IMR-90 (cell line): ENCODE measurements at regions not wholly inside any gene's neighbourhood (a gene's known extent, or its start where the extent isn't known, plus 50 kb on each side); places are given as distances from the start of the nearest gene placed in this dataset.
A peak's percentile ranks its signal among the peaks of the same experiment; 100 is the strongest.

ENCODE experiments used
- ATAC-seq: fragments of 200-7000 bp; cut with Tn5 transposase; 2 replicates; pipeline ENCODE4 v1.9.1; 2020; ENCODE audit warnings: low read depth, mild to moderate bottlenecking, moderate library complexity
- BruUV-seq: library from RNA; stranded (reverse); fragments of 400-500 nt; replicated peaks from 2 replicates; lab custom pipeline; 2021; lab: Mats Ljungman, UMichigan
- CTCF ChIA-PET: fragments of 300-600 bp; formaldehyde crosslinking; extraction: SDS; loops from one replicate; lab custom pipeline; 2021; ENCODE audit warnings: antibody characterized with exemption; lab: Yijun Ruan, JAX
- POLR2A ChIA-PET: fragments of 300-600 bp; sonication (Branson Sonifier 250); formaldehyde crosslinking; loops from one replicate; lab custom pipeline; 2022; ENCODE audit warnings: antibody characterized with exemption; ENCODE audit not compliant: unreplicated experiment; lab: Charles Lee
- DNase-seq: peaks from one replicate; pipeline ENCODE4 v3.0.0; 2013
- H2AFZ ChIP-seq: replicated peaks from 2 replicates; pipeline ENCODE3; 2013; ENCODE audit warnings: low read length, mild to moderate bottlenecking; ENCODE audit not compliant: poor library complexity
- H2AK5ac ChIP-seq: 2 replicates; pipeline ENCODE4 v1.6.1; 2013; ENCODE audit warnings: low read depth, low read length, inconsistent platforms
- H2AK9ac ChIP-seq: replicated peaks from 2 replicates; pipeline ENCODE3; 2013; ENCODE audit warnings: mild to moderate bottlenecking, low read depth, low read length, moderate library complexity; ENCODE audit not compliant: poor library complexity
- H2BK120ac ChIP-seq: 2 replicates; pipeline ENCODE4 v1.6.1; 2013; ENCODE audit warnings: low read depth, low read length, inconsistent platforms
- H2BK15ac ChIP-seq: 3 replicates; pipeline ENCODE4 v1.6.1; 2013; ENCODE audit warnings: low read depth, low read length, inconsistent platforms
- H2BK20ac ChIP-seq: 2 replicates; pipeline ENCODE4 v1.6.1; 2013; ENCODE audit warnings: low read depth, mild to moderate bottlenecking, inconsistent platforms, low read length, moderate library complexity
- H2BK5ac ChIP-seq: 2 replicates; pipeline ENCODE4 v1.6.1; 2013; ENCODE audit warnings: mild to moderate bottlenecking, low read depth, low read length, inconsistent platforms; ENCODE audit not compliant: poor library complexity, severe bottlenecking
- H3K14ac ChIP-seq: replicated peaks from 2 replicates; pipeline ENCODE4 v1.6.1; 2013; ENCODE audit warnings: low read depth, low read length, inconsistent platforms
- H3K18ac ChIP-seq: 2 replicates; pipeline ENCODE4 v1.6.1; 2013; ENCODE audit warnings: low read depth, low read length, control low read depth
- H3K23ac ChIP-seq: 2 replicates; pipeline ENCODE4 v1.6.1; 2013; ENCODE audit warnings: low read depth, low read length, inconsistent platforms
- H3K27ac ChIP-seq: 2 replicates; pipeline ENCODE4 v1.5.1; 2013; ENCODE audit warnings: mild to moderate bottlenecking, control low read depth, low read length; ENCODE audit not compliant: insufficient read depth
- H3K27me3 ChIP-seq: 2 replicates; pipeline ENCODE4 v1.6.1; 2013; ENCODE audit warnings: low read length; ENCODE audit not compliant: control insufficient read depth, insufficient read depth
- H3K36me3 ChIP-seq: 2 replicates; pipeline ENCODE4 v1.6.1; 2013; ENCODE audit warnings: low read length, mixed read lengths; ENCODE audit not compliant: control insufficient read depth, insufficient read depth
- H3K4ac ChIP-seq: 2 replicates; pipeline ENCODE4 v1.6.1; 2013; ENCODE audit warnings: low read depth, low read length, inconsistent platforms
- H3K4me1 ChIP-seq: 2 replicates; pipeline ENCODE4 v1.6.1; 2013; ENCODE audit warnings: low read length, mixed read lengths; ENCODE audit not compliant: control insufficient read depth, insufficient read depth
- H3K4me2 ChIP-seq: 2 replicates; pipeline ENCODE4 v1.6.1; 2013; ENCODE audit warnings: low read depth, mild to moderate bottlenecking, control low read depth, low read length, moderate library complexity
- H3K4me3 ChIP-seq: 2 replicates; pipeline ENCODE4 v1.5.1; 2013; ENCODE audit warnings: low read depth, mild to moderate bottlenecking, control low read depth, low read length, moderate library complexity; ENCODE audit not compliant: insufficient read depth
- H3K56ac ChIP-seq: 2 replicates; pipeline ENCODE4 v1.6.1; 2013; ENCODE audit warnings: low read length, inconsistent platforms; ENCODE audit not compliant: insufficient read depth; ENCODE audit errors: extremely low read depth
- H3K79me1 ChIP-seq, 2 experiments: 2 replicates each; pipeline ENCODE4 v1.6.1; 2013; ENCODE audit warnings: low read length in 2 of 2, inconsistent platforms in 1 of 2, low read depth in 1 of 2
- H3K9ac ChIP-seq: 2 replicates; pipeline ENCODE4 v1.6.1; 2013; ENCODE audit warnings: low read depth, low read length, control low read depth
- H3K9me1 ChIP-seq: 2 replicates; pipeline ENCODE4 v1.6.1; 2013; ENCODE audit warnings: low read length, inconsistent platforms; ENCODE audit not compliant: insufficient read depth
- H3K9me3 ChIP-seq: 2 replicates; pipeline ENCODE4 v1.6.1; 2013; ENCODE audit warnings: low read length; ENCODE audit not compliant: control insufficient read depth, insufficient read depth
- H4K20me1 ChIP-seq: 2 replicates; pipeline ENCODE4 v1.6.1; 2013; ENCODE audit warnings: low read length, inconsistent platforms; ENCODE audit not compliant: insufficient read depth
- H4K5ac ChIP-seq: 2 replicates; pipeline ENCODE4 v1.6.1; 2013; ENCODE audit warnings: mild to moderate bottlenecking, low read depth, low read length, control low read depth
- H4K8ac ChIP-seq, 2 experiments: 2 replicates each; pipeline ENCODE4 v1.6.1; 2013; ENCODE audit warnings: low read depth in 2 of 2, low read length in 2 of 2, control low read depth in 1 of 2, inconsistent platforms in 1 of 2
- H4K91ac ChIP-seq: 2 replicates; pipeline ENCODE4 v1.6.1; 2013; ENCODE audit warnings: low read depth, low read length, inconsistent platforms; ENCODE audit not compliant: insufficient read depth
- ELK1 ChIP-seq: fragments of 150-350 bp; IDR thresholded peaks from 2 replicates; pipeline ENCODE4 v1.6.1; 2016; ENCODE audit warnings: low read depth, mild to moderate bottlenecking, low read length, moderate library complexity, borderline replicate concordance
- MAFK ChIP-seq: IDR thresholded peaks from 2 replicates; pipeline ENCODE4 v1.6.1; 2012; ENCODE audit warnings: low read depth, low read length, improper control_type of control experiment
- MAZ ChIP-seq: IDR thresholded peaks from 2 replicates; pipeline ENCODE4 v1.6.1; 2012; ENCODE audit warnings: low read depth, mild to moderate bottlenecking, low read length, improper control_type of control experiment, moderate library complexity, borderline replicate concordance
- MXI1 ChIP-seq: IDR thresholded peaks from 2 replicates; pipeline ENCODE4 v1.6.1; 2012; ENCODE audit warnings: low read depth, mild to moderate bottlenecking, low read length, moderate library complexity, borderline replicate concordance
- NFE2L2 ChIP-seq: fragments of 150-350 bp; IDR thresholded peaks from 2 replicates; pipeline ENCODE4 v1.6.1; 2016; ENCODE audit warnings: low read depth, mild to moderate bottlenecking, low read length
- POLR2A ChIP-seq: IDR thresholded peaks from 2 replicates; pipeline ENCODE4 v1.6.1; 2012; ENCODE audit warnings: mild to moderate bottlenecking, low read depth, low read length
- RAD21 ChIP-seq: IDR thresholded peaks from 2 replicates; pipeline ENCODE4 v1.6.1; 2012; ENCODE audit warnings: low read length, improper control_type of control experiment
- RCOR1 ChIP-seq: IDR thresholded peaks from 2 replicates; pipeline ENCODE4 v1.6.1; 2012; ENCODE audit warnings: mild to moderate bottlenecking, low read length, improper control_type of control experiment; ENCODE audit not compliant: insufficient replicate concordance
- RFX5 ChIP-seq: IDR thresholded peaks from 2 replicates; pipeline ENCODE4 v1.8.0; 2012; ENCODE audit warnings: low read depth, mild to moderate bottlenecking, low read length, moderate library complexity
- USF2 ChIP-seq: fragments of 150-350 bp; IDR thresholded peaks from 2 replicates; pipeline ENCODE4 v1.6.1; 2017; ENCODE audit warnings: mild to moderate bottlenecking, antibody characterized with exemption, low read length, low read depth
- WGBS, 2 experiments: methylation state at CpG; one replicate each; pipeline versions ENCODE4 v1.1.5 to v1.1.7; 2013; ENCODE audit warnings: missing lambda C conversion rate in 2 of 2; ENCODE audit not compliant: insufficient read length in 1 of 2; ENCODE audit errors: extremely low coverage in 2 of 2; 5-methylcytosine and 5-hydroxymethylcytosine counted together
- dilution Hi-C: fragments of 300-500 bp; cut with HindIII; formaldehyde crosslinking; loops from one replicate; pipeline ENCODE4 v1.14.3; 2018; ENCODE audit warnings: low sequenced_read_pairs; ENCODE audit not compliant: unreplicated experiment
- in situ Hi-C: fragments of 300-500 bp; cut with MboI; formaldehyde crosslinking; loops from 3 replicates; pipeline ENCODE4 v1.14.3; 2019; ENCODE audit warnings: low sequenced_read_pairs, inconsistent platforms, mixed read lengths
- intact Hi-C: fragments of 100-400 bp; cut with micrococcal nuclease; formaldehyde crosslinking; loops from 2 replicates; pipeline ENCODE4 v1.10.0; 2022

- Histone ChIP-seq H2AK9ac (no peak overlapping the region), H3K4ac (no peak overlapping the region), H3K56ac (no peak overlapping the region), H2BK120ac (no peak overlapping the region), H4K8ac (no peak overlapping the region), H3K79me1 (no peaks in the 10 kb centered on the region), H2AK5ac (no peak overlapping the region), H3K4me2 (no peak overlapping the region), H3K23ac (no peak overlapping the region), H2BK15ac (no peak overlapping the region), H3K4me1 (peaks cover 3% of the 10 kb centered on the region; the same call in 1 of the 2 replicates), H3K14ac (no peak overlapping the region), H4K5ac (no peak overlapping the region), H3K36me3 (no peaks in the 10 kb centered on the region), H3K4me3 (no peak overlapping the region), H3K9me1 (no peaks in the 10 kb centered on the region), H2BK20ac (no peak overlapping the region), H2AFZ (no peak overlapping the region), H3K18ac (no peak overlapping the region), H3K27ac (no peak overlapping the region), H4K20me1 (no peaks in the 10 kb centered on the region), H3K9ac (no peak overlapping the region), H4K91ac (no peak overlapping the region), H3K9me3 (no peaks in the 10 kb centered on the region), H2BK5ac (no peak overlapping the region), H3K27me3 (peaks cover 12% of the 10 kb centered on the region; the same call in 1 of the 2 replicates)
- dilution Hi-C loops (no loop called here), in situ Hi-C loops (no loop called here), intact Hi-C loops (no loop called here)
- TF ChIP-seq ELK1, result no peak
- TF ChIP-seq POLR2A, result no peak
- TF ChIP-seq MXI1, result no peak
- TF ChIP-seq NFE2L2, result no peak
- no peak for TF ChIP-seq MAFK
- no peak for TF ChIP-seq RCOR1
- TF ChIP-seq MAZ, result no peak
- no peak for TF ChIP-seq RAD21
- no peak for TF ChIP-seq RFX5
- no peak for TF ChIP-seq USF2
- peak; percentile 66 for ATAC-seq
- DNase-seq, result no peak
- CTCF ChIA-PET, result no interaction called here
- POLR2A ChIA-PET, result no interaction called here
- BruUV-seq, result no TSS peak
- WGBS, 2 experiments, result 24% methylated on average over 5 of the region's 15 CpGs; no CpG with 5 or more reads in 1 of the 2 experiments
Observed at GRCh38 chr17:79201536-79202227, 127.1 kb downstream of the ENGASE start.
